K562 (cell line): ENCODE measurements at regions not wholly inside any gene's neighbourhood (a gene's known extent, or its start where the extent isn't known, plus 50 kb on each side); places are given as distances from the start of the nearest gene placed in this dataset.

Experiments used
- ATAC-seq: fragments of 200-7000 bp; cut with Tn5 transposase; 3 replicates; pipeline ENCODE4 v1.9.1; 2020; ENCODE audit warnings: moderate library complexity
- BruUV-seq: library from RNA; stranded (reverse); fragments of 400-500 nt; replicated peaks from 2 replicates; lab custom pipeline; 2021; lab: Mats Ljungman, UMichigan
- CTCF ChIA-PET: fragments of 300-600 bp; formaldehyde crosslinking; extraction: SDS; loops from one replicate; lab custom pipeline; 2021; ENCODE audit warnings: low intra/inter-chr PET ratio; lab: Yijun Ruan, JAX
- POLR2A ChIA-PET: fragments of 300-600, 350-650 bp; sonication (Branson Sonifier 250); formaldehyde crosslinking; extraction: SDS; loops from one replicate; lab custom pipeline; 2021; ENCODE audit warnings: antibody characterized with exemption, inconsistent platforms; lab: Yijun Ruan, JAX
- DNase-seq, 4 experiments: peaks; one replicate each; pipeline versions ENCODE4 v3.0.0 to v3.0.0-alpha.2; 2011 to 2018; ENCODE audit warnings: low spot score in 3 of 4, mixed read lengths in 3 of 4; ENCODE audit errors: extremely low read depth in 1 of 4
- FAIRE-seq: peaks from 2 replicates; lab custom pipeline; 2011; peaks lifted over from hg19 to GRCh38; lab: Jason Lieb, UNC
- H2AFZ ChIP-seq: 2 replicates; pipeline ENCODE4 v1.6.0; 2011; ENCODE audit warnings: low read depth, low read length, control low read depth, inconsistent platforms
- H3K27ac ChIP-seq: fragments of 200-600 bp; 3 replicates; pipeline ENCODE4 v1.8.0; 2011; ENCODE audit warnings: low read depth, mild to moderate bottlenecking, control low read depth, inconsistent platforms, low read length, moderate library complexity, mixed read lengths; ENCODE audit errors: extremely low read depth
- H3K27me3 ChIP-seq, 2 experiments: fragments of 300-600 bp in 1 of 2; 2 replicates in 1 of 2; 3 replicates in 1 of 2; pipeline versions ENCODE4 v1.6.0 to v1.8.0; 2011; ENCODE audit warnings: inconsistent platforms in 2 of 2, low read length in 2 of 2, mild to moderate bottlenecking in 1 of 2, mixed read lengths in 1 of 2, moderate library complexity in 1 of 2; ENCODE audit not compliant: control insufficient read depth in 2 of 2, insufficient read depth in 2 of 2
- H3K36me3 ChIP-seq: fragments of 300-600 bp; 3 replicates; pipeline ENCODE4 v1.8.0; 2011; ENCODE audit warnings: mild to moderate bottlenecking, low read length, inconsistent platforms; ENCODE audit not compliant: control insufficient read depth, insufficient read depth
- H3K4me1 ChIP-seq, 2 experiments: fragments of 200-600 bp in 1 of 2; replicated peaks in 1 of 2; 2 replicates in 1 of 2; 3 replicates in 1 of 2; pipeline versions ENCODE4 v1.5.1 to v1.8.0; 2011; ENCODE audit warnings: inconsistent platforms in 2 of 2, low read length in 2 of 2, mild to moderate bottlenecking in 1 of 2, mixed read lengths in 1 of 2, moderate library complexity in 1 of 2; ENCODE audit not compliant: control insufficient read depth in 2 of 2, insufficient read depth in 2 of 2
- H3K4me2 ChIP-seq: 2 replicates; pipeline ENCODE4 v1.6.1; 2011; ENCODE audit warnings: low read length, control low read depth, inconsistent platforms, mixed read lengths; ENCODE audit not compliant: insufficient read depth
- H3K4me3 ChIP-seq: fragments of 200-600 bp; sonication (generic), shearing (Covaris generic); 2 replicates; pipeline ENCODE4 v1.5.1; 2016; ENCODE audit warnings: control low read depth, inconsistent platforms
- H3K79me2 ChIP-seq: fragments of 200-600 bp; 3 replicates; pipeline ENCODE4 v1.8.0; 2011; ENCODE audit warnings: low read length, inconsistent platforms; ENCODE audit not compliant: control insufficient read depth, insufficient read depth
- H3K9ac ChIP-seq, 2 experiments: 2 replicates each; pipeline versions ENCODE4 v1.6.0 to v1.6.1; 2011; ENCODE audit warnings: low read depth in 2 of 2, low read length in 2 of 2, control low read depth in 1 of 2, inconsistent platforms in 1 of 2, mild to moderate bottlenecking in 1 of 2, mixed read lengths in 1 of 2; ENCODE audit not compliant: insufficient read depth in 1 of 2
- H3K9me1 ChIP-seq: one replicate; pipeline ENCODE4 v1.6.0; 2011; ENCODE audit warnings: inconsistent platforms, mild to moderate bottlenecking, low read length, moderate library complexity; ENCODE audit not compliant: control insufficient read depth, insufficient read depth
- H3K9me3 ChIP-seq: replicated peaks from 2 replicates; pipeline ENCODE4 v1.5.1; 2011; ENCODE audit warnings: low read depth, low read length, inconsistent platforms; ENCODE audit not compliant: control insufficient read depth, insufficient read depth
- H4K20me1 ChIP-seq: replicated peaks from 2 replicates; pipeline ENCODE4 v1.6.1; 2011; ENCODE audit warnings: low read length, inconsistent platforms, mixed read lengths; ENCODE audit not compliant: control insufficient read depth, insufficient read depth
- GATAD2B ChIP-seq: fragments of 450-650 bp; IDR thresholded peaks from 2 replicates; pipeline ENCODE4 v1.6.1; 2017; ENCODE audit warnings: mild to moderate bottlenecking, borderline replicate concordance
- MEF2A ChIP-seq: IDR thresholded peaks from 2 replicates; pipeline ENCODE4 v1.6.1; 2011; ENCODE audit warnings: low read depth, mild to moderate bottlenecking, low read length, moderate library complexity; ENCODE audit not compliant: control insufficient read depth
- NR3C1 ChIP-seq: sonication (generic); formaldehyde crosslinking; IDR thresholded peaks from 2 replicates; pipeline ENCODE4 v1.8.1; 2022; ENCODE audit warnings: missing genetic modification reagents
- PHTF2 ChIP-seq: fragments of 250-450 bp; sonication (Bioruptor Pico); IDR thresholded peaks from 2 replicates; pipeline ENCODE4 v1.5.0; 2021; ENCODE audit warnings: mild to moderate bottlenecking
- POLR3A ChIP-seq: IDR thresholded peaks from 2 replicates; pipeline ENCODE4 v1.6.1; 2011; ENCODE audit warnings: borderline replicate concordance, mild to moderate bottlenecking, moderate library complexity; ENCODE audit not compliant: insufficient read length, insufficient read depth; ENCODE audit errors: extremely low read depth
- RFX5 ChIP-seq: IDR thresholded peaks from 2 replicates; pipeline ENCODE4 v1.6.1; 2011; ENCODE audit warnings: low read depth, mild to moderate bottlenecking, improper control_type of control experiment, low read length
- SMAD2 ChIP-seq: fragments of 150-350 bp; IDR thresholded peaks from 2 replicates; pipeline ENCODE4 v1.6.1; 2014; ENCODE audit warnings: low read depth, mild to moderate bottlenecking, low read length
- SMARCA5 ChIP-seq: fragments of 450-650 bp; IDR thresholded peaks from 2 replicates; pipeline ENCODE4 v1.6.1; 2016
- SPI1 ChIP-seq: IDR thresholded peaks from 2 replicates; pipeline ENCODE4 v1.6.1; 2011; ENCODE audit warnings: low read depth, low read length, control low read depth, borderline replicate concordance
- TAF7 ChIP-seq: fragments of 450-650 bp; IDR thresholded peaks from 2 replicates; pipeline ENCODE4 v1.6.1; 2016; ENCODE audit warnings: missing genetic modification characterization, missing compliant biosample characterization
- TAL1 ChIP-seq: fragments of 450-650 bp; IDR thresholded peaks from 2 replicates; pipeline ENCODE4 v1.6.1; 2016; ENCODE audit warnings: mild to moderate bottlenecking
- TCF7 ChIP-seq: sonication (generic); IDR thresholded peaks from 2 replicates; pipeline ENCODE4 v1.6.1; 2016; ENCODE audit warnings: antibody characterized with exemption, borderline replicate concordance
- ZNF23 ChIP-seq: fragments of 250-450 bp; sonication (Bioruptor Pico); IDR thresholded peaks from 2 replicates; pipeline ENCODE4 v1.4.0; 2020; ENCODE audit warnings: mild to moderate bottlenecking
- ZNF444 ChIP-seq: fragments of 250-450 bp; sonication (Bioruptor Pico); IDR thresholded peaks from 2 replicates; pipeline ENCODE4 v1.4.0; 2020; ENCODE audit warnings: mild to moderate bottlenecking, moderate library complexity
- ZSCAN29 ChIP-seq: fragments of 450-650 bp; IDR thresholded peaks from 2 replicates; pipeline ENCODE4 v1.6.1; 2017
- WGBS: fragments of 100-300 bp; shearing (Covaris generic); methylation state at CpG from one replicate; pipeline ENCODE4 v1.1.6; 2016; ENCODE audit warnings: low coverage, mixed read lengths; ENCODE audit not compliant: insufficient coverage; ENCODE audit errors: missing lambda C conversion rate; 5-methylcytosine and 5-hydroxymethylcytosine counted together
- in situ Hi-C: fragments of 300-500 bp; cut with MboI; formaldehyde crosslinking; loops from 4 replicates; pipeline ENCODE4 v1.15.0; 2018; ENCODE audit warnings: inconsistent platforms, mixed read lengths
- intact Hi-C: fragments of 100-400 bp; cut with micrococcal nuclease; formaldehyde crosslinking; loops from 2 replicates; pipeline ENCODE4 v1.14.2; 2022
- TF ChIP-seq, protein P1 (sequence below): fragments of 450-650 bp; formaldehyde crosslinking; IDR thresholded peaks from 2 replicates; pipeline ENCODE4 v1.4.0; 2020; ENCODE audit warnings: mild to moderate bottlenecking, mixed read lengths
- TF ChIP-seq, protein P2 (sequence below): sonication (generic); IDR thresholded peaks from 2 replicates; pipeline ENCODE4 v1.6.1; 2016
- TF ChIP-seq, protein P3 (sequence below): fragments of 450-650 bp; IDR thresholded peaks from 2 replicates; pipeline ENCODE4 v1.6.1; 2016
- TF ChIP-seq, protein P4 (sequence below): sonication (generic); formaldehyde crosslinking; IDR thresholded peaks from 2 replicates; pipeline ENCODE4 v1.8.1; 2023; ENCODE audit warnings: mild to moderate bottlenecking, missing genetic modification reagents

DNA sequence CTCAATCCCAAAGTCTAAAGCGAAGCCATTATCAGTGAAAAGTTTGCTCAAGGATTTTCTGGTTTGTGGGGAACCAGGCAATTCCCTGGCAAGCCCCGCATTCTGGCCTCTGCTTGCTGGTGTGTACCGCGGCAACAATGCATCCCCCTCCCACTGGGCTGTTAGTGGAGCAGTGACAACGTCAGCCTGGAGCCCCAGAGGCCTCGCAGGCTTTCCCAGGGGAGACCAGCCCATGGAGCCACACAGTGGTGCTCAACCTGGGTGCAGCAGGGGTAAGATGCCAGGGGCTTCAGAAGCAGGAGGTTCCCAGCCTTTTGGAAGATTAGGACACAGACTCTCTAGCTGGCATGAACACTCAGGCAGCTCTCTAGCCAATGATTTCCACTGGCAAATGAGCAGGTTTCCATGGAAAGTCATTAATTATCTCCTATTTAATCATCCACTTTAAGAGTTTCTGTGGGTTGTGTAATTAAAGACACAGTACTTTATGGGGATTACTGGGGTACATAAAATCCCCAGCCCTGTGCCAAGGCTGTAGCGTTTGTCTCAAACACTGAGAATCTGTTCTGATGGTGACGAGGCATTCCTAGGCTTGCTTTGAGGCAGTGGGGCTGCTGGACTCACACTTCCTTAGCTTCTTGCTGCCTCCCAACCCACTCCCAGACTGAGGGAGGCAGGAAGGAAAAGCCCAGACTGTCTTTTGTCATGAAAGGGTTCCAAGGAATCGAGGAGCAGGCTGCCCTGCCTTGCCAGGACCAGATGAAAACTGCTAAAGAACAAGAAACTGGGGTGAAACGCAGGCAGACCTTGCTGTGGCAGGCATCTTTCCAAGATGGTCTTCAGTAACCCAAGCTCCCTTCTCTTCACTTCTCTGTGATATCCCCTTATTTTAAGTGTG, 411.9 kb upstream of the SHH start:
- intact Hi-C loops (no loop called here), in situ Hi-C loops (no loop called here)
- Histone ChIP-seq H3K9ac (no peak overlapping the region), H3K9me3 (no peaks in the 10 kb centered on the region), H3K9me1 (no peaks in the 10 kb centered on the region), H4K20me1 (0 out of 2 replicates have a peak, but pooled peaks cover 7% of the 10 kb centered on the region), H3K36me3 (no peaks in the 10 kb centered on the region), H3K4me1 (no peaks in the 10 kb centered on the region), H3K4me3 (no peak overlapping the region), H3K4me2 (no peak overlapping the region), H3K27ac (no peak overlapping the region), H3K79me2 (no peaks in the 10 kb centered on the region), H2AFZ (no peak overlapping the region), H3K27me3 (peaks cover 21 to 31% of the 10 kb centered on the region in 2 experiments)
- DNase-seq (no peak), FAIRE-seq (no peak), ATAC-seq (no peak)
- BruUV-seq = no TSS peak
- ChIA-PET CTCF (interaction anchor here (0.5 kb wide), 1 partner anchor 641 kb away, joined by 5 read pairs; no protein-coding TSS in a partner anchor), POLR2A (interaction anchor here (2.0 kb wide), 1 partner anchor 18 kb away, joined by 5 read pairs; no protein-coding TSS in a partner anchor)
- 2% methylated on average over 10 of the region's 10 CpGs for WGBS
- TF ChIP-seq, protein P1, sequence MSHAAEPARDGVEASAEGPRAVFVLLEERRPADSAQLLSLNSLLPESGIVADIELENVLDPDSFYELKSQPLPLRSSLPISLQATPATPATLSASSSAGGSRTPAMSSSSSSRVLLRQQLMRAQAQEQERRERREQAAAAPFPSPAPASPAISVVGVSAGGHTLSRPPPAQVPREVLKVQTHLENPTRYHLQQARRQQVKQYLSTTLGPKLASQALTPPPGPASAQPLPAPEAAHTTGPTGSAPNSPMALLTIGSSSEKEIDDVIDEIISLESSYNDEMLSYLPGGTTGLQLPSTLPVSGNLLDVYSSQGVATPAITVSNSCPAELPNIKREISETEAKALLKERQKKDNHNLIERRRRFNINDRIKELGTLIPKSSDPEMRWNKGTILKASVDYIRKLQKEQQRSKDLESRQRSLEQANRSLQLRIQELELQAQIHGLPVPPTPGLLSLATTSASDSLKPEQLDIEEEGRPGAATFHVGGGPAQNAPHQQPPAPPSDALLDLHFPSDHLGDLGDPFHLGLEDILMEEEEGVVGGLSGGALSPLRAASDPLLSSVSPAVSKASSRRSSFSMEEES = no peak
- TF ChIP-seq SPI1 (no peak), TCF7 (no peak), RFX5 (no peak), ZSCAN29 (no peak), POLR3A (no peak), GATAD2B (no peak), PHTF2 (CRISPR knock-in tag) (no peak), TAL1 (no peak), MEF2A (no peak), ZNF23 (CRISPR knock-in tag) (no peak), NR3C1 (no peak), ZNF444 (CRISPR knock-in tag) (no peak), SMARCA5 (no peak), SMAD2 (no peak), TAF7 (tag) (no peak)
- TF ChIP-seq, protein P2, sequence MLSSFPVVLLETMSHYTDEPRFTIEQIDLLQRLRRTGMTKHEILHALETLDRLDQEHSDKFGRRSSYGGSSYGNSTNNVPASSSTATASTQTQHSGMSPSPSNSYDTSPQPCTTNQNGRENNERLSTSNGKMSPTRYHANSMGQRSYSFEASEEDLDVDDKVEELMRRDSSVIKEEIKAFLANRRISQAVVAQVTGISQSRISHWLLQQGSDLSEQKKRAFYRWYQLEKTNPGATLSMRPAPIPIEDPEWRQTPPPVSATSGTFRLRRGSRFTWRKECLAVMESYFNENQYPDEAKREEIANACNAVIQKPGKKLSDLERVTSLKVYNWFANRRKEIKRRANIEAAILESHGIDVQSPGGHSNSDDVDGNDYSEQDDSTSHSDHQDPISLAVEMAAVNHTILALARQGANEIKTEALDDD = no peak
- TF ChIP-seq, protein P3, sequence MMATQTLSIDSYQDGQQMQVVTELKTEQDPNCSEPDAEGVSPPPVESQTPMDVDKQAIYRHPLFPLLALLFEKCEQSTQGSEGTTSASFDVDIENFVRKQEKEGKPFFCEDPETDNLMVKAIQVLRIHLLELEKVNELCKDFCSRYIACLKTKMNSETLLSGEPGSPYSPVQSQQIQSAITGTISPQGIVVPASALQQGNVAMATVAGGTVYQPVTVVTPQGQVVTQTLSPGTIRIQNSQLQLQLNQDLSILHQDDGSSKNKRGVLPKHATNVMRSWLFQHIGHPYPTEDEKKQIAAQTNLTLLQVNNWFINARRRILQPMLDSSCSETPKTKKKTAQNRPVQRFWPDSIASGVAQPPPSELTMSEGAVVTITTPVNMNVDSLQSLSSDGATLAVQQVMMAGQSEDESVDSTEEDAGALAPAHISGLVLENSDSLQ = no peak
- TF ChIP-seq, protein P4, sequence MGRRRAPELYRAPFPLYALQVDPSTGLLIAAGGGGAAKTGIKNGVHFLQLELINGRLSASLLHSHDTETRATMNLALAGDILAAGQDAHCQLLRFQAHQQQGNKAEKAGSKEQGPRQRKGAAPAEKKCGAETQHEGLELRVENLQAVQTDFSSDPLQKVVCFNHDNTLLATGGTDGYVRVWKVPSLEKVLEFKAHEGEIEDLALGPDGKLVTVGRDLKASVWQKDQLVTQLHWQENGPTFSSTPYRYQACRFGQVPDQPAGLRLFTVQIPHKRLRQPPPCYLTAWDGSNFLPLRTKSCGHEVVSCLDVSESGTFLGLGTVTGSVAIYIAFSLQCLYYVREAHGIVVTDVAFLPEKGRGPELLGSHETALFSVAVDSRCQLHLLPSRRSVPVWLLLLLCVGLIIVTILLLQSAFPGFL (CRISPR knock-in tag) = no peak
